Neural crest cell (in vitro differentiated cells): ENCODE measurements at regions not wholly inside any gene's neighbourhood (a gene's known extent, or its start where the extent isn't known, plus 50 kb on each side); places are given as distances from the start of the nearest gene placed in this dataset.

Source experiments
- DNase-seq: peaks from one replicate; pipeline ENCODE4 v3.0.0; 2021; ENCODE audit warnings: low read depth, mixed read lengths, low spot score
- H3K27ac Mint-ChIP-seq: one replicate; pipeline ENCODE4 v1.8.0; 2021; ENCODE audit warnings: mild to moderate bottlenecking, mixed read lengths; ENCODE audit not compliant: unreplicated experiment
- H3K27me3 Mint-ChIP-seq: 2 replicates; pipeline ENCODE4 v1.8.0; 2021; ENCODE audit warnings: low read depth, mild to moderate bottlenecking, mixed read lengths
- H3K36me3 Mint-ChIP-seq: 2 replicates; pipeline ENCODE4 v1.8.0; 2021; ENCODE audit warnings: low read depth, mild to moderate bottlenecking, mixed read lengths
- H3K4me1 Mint-ChIP-seq: 2 replicates; pipeline ENCODE4 v1.8.0; 2021; ENCODE audit warnings: mixed read lengths
- H3K4me3 Mint-ChIP-seq: one replicate; pipeline ENCODE4 v1.8.0; 2021; ENCODE audit warnings: mild to moderate bottlenecking, mixed read lengths
- H3K9me3 Mint-ChIP-seq: 2 replicates; pipeline ENCODE4 v1.8.0; 2021; ENCODE audit warnings: mixed read lengths
- CTCF ChIP-seq: fragments of 200-600 bp; sonication (generic); conservative IDR thresholded peaks from 2 replicates; pipeline ENCODE4 v1.5.0; 2021; ENCODE audit warnings: antibody characterized with exemption, mild to moderate bottlenecking

- no peak overlapping the region for H3K27ac Mint-ChIP-seq
- H3K9me3 Mint-ChIP-seq: no peaks in the 10 kb centered on the region
- H3K27me3 Mint-ChIP-seq: no peaks in the 10 kb centered on the region
- TF ChIP-seq CTCF: no peak
- no peak for DNase-seq
- no peak overlapping the region for H3K4me3 Mint-ChIP-seq
- H3K4me1 Mint-ChIP-seq: peaks cover 15% of the 10 kb centered on the region
- no peaks in the 10 kb centered on the region for H3K36me3 Mint-ChIP-seq
These were observed 99.1 kb upstream of the MTNR1B start for GRCh38 chr11:92870196-92870832.

GRCh38 chr11:92873551-92873950, 95.9 kb upstream of the MTNR1B start:
- no peak overlapping the region for H3K27ac Mint-ChIP-seq
- H3K4me3 Mint-ChIP-seq: no peak overlapping the region
- no peaks in the 10 kb centered on the region for H3K9me3 Mint-ChIP-seq
- no peaks in the 10 kb centered on the region for H3K27me3 Mint-ChIP-seq
- no peak for DNase-seq
- H3K36me3 Mint-ChIP-seq: peaks cover 3% of the 10 kb centered on the region
- peaks cover 13% of the 10 kb centered on the region for H3K4me1 Mint-ChIP-seq
- no peak for TF ChIP-seq CTCF

DNA sequence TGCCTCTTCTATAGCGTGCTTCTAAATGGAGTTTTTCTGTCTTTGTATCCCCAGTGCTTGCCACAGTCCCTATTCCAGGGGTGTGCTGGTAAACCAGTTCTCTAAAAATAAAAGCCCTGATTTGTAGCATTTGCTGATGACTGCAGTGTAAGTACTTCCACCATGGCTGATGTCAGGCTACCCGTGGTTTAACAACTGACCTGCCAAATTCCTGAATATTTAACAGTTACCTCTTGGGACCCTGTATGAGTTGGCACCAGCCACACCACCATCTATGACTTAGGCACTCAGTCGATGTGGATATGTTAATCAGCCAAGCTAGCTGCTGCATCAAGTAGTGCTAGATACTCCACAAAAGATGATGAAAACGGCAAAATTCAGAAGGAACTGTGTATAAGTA, 94.0 kb upstream of the MTNR1B start:
- no peak for TF ChIP-seq CTCF
- peaks cover 3% of the 10 kb centered on the region for H3K36me3 Mint-ChIP-seq
- no peak overlapping the region for H3K4me3 Mint-ChIP-seq
- H3K4me1 Mint-ChIP-seq: no peaks in the 10 kb centered on the region
- no peaks in the 10 kb centered on the region for H3K27me3 Mint-ChIP-seq
- H3K27ac Mint-ChIP-seq: no peak overlapping the region
- DNase-seq: no peak
- H3K9me3 Mint-ChIP-seq: no peaks in the 10 kb centered on the region

DNA sequence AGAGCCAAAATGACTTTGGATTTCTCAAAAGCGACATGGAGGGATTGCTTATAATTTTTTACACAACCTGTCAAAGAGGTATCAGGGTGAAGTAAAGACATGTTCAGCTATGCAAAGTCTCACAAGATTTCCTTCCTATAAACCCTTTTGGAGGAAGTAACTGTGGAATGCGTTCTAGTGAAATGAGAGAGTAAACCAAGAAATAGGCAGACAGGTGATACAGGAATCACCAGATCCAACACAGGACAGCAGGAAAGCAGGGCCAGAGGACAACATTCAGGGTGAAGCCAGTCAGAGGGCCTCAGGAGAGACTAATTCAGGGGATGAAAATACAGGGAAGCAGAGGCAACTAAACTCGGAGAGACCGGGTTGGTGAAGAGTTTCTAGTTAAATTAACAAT, 90.4 kb upstream of the MTNR1B start:
- DNase-seq: no peak
- no peak overlapping the region for H3K4me3 Mint-ChIP-seq
- no peak for TF ChIP-seq CTCF
- H3K27me3 Mint-ChIP-seq: no peaks in the 10 kb centered on the region
- peaks cover 13% of the 10 kb centered on the region for H3K36me3 Mint-ChIP-seq
- no peaks in the 10 kb centered on the region for H3K9me3 Mint-ChIP-seq
- H3K27ac Mint-ChIP-seq: no peak overlapping the region
- H3K4me1 Mint-ChIP-seq: no peaks in the 10 kb centered on the region

DNA sequence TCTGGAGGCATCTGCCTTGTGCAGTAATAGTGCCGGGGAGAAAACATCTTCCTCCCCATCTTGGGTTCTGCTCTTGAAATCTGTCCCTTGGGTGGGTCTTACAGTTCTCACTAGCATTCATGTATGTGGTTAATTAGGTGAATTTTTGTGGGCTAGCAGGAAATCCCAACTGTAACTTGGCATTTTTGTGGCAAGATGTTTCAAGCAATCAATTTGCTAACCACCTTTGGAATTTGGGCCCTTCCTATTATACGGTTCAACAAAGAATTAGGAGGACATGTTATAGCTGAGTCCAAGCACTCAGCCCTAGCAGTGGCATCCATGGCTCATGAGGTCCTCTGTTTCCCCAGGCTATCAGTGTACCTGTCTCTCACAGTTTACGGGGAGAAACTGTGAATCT, 89.1 kb upstream of the MTNR1B start:
- DNase-seq: no peak
- TF ChIP-seq CTCF: no peak
- Mint-ChIP-seq H3K27ac (no peak overlapping the region), H3K4me3 (no peak overlapping the region), H3K4me1 (no peaks in the 10 kb centered on the region), H3K27me3 (no peaks in the 10 kb centered on the region), H3K9me3 (no peaks in the 10 kb centered on the region), H3K36me3 (peaks cover 19% of the 10 kb centered on the region)
